Duodenal mucosa (tissue), 2 donors: ENCODE measurements at regions not wholly inside any gene's neighbourhood (a gene's known extent, or its start where the extent isn't known, plus 50 kb on each side); places are given as distances from the start of the nearest gene placed in this dataset.

ENCODE experiments used
- H3K27ac ChIP-seq: one replicate; pipeline ENCODE4 v1.7.0; 2013; ENCODE audit warnings: low read depth, low read length
- H3K27me3 ChIP-seq, 2 donors: one replicate each; pipeline ENCODE4 v1.7.0; 2013; ENCODE audit warnings: low read length in 2 of 2, control low read depth in 1 of 2; ENCODE audit not compliant: insufficient read depth in 2 of 2, control insufficient read depth in 1 of 2
- H3K36me3 ChIP-seq, 2 donors: one replicate each; pipeline ENCODE4 v1.7.0; 2013; ENCODE audit warnings: low read length in 2 of 2, control low read depth in 1 of 2; ENCODE audit not compliant: insufficient read depth in 2 of 2, control insufficient read depth in 1 of 2
- H3K4me1 ChIP-seq, 2 donors: one replicate each; pipeline ENCODE4 v1.7.0; 2013; ENCODE audit warnings: low read length in 2 of 2, control low read depth in 1 of 2; ENCODE audit not compliant: insufficient read depth in 2 of 2, control insufficient read depth in 1 of 2
- H3K4me3 ChIP-seq, 2 donors: one replicate each; pipeline ENCODE4 v1.7.0; 2013; ENCODE audit warnings: low read length in 2 of 2, low read depth in 1 of 2
- H3K9ac ChIP-seq, 2 donors: one replicate each; pipeline ENCODE4 v1.7.0; 2013; ENCODE audit warnings: low read length in 2 of 2, low read depth in 1 of 2
- H3K9me3 ChIP-seq, 2 donors: one replicate each; pipeline ENCODE4 v1.7.0; 2013; ENCODE audit warnings: low read length in 2 of 2, control low read depth in 1 of 2; ENCODE audit not compliant: control insufficient read depth in 1 of 2

- Histone ChIP-seq H3K4me1 (no peaks in the 10 kb centered on the region), H3K36me3 (no peaks in the 10 kb centered on the region), H3K9ac (no peak overlapping the region), H3K4me3 (no peak overlapping the region), H3K27me3 (no peaks in the 10 kb centered on the region), H3K9me3 (peaks cover 2 to 5% of the 10 kb centered on the region in 2 donors), H3K27ac (no peak overlapping the region)
Measured at GRCh38 chr4:19399001-19399400, 852.7 kb upstream of the SLIT2 start.

GRCh38 chr4:19386786-19387185 is 864.9 kb upstream of the SLIT2 start:
- no peak overlapping the region for H3K4me3 ChIP-seq
- H3K9me3 ChIP-seq: peaks cover 6 to 8% of the 10 kb centered on the region in 2 donors
- H3K27ac ChIP-seq: no peak overlapping the region
- H3K36me3 ChIP-seq: no peaks in the 10 kb centered on the region
- H3K4me1 ChIP-seq: no peaks in the 10 kb centered on the region
- no peak overlapping the region for H3K9ac ChIP-seq
- no peaks in the 10 kb centered on the region for H3K27me3 ChIP-seq

DNA sequence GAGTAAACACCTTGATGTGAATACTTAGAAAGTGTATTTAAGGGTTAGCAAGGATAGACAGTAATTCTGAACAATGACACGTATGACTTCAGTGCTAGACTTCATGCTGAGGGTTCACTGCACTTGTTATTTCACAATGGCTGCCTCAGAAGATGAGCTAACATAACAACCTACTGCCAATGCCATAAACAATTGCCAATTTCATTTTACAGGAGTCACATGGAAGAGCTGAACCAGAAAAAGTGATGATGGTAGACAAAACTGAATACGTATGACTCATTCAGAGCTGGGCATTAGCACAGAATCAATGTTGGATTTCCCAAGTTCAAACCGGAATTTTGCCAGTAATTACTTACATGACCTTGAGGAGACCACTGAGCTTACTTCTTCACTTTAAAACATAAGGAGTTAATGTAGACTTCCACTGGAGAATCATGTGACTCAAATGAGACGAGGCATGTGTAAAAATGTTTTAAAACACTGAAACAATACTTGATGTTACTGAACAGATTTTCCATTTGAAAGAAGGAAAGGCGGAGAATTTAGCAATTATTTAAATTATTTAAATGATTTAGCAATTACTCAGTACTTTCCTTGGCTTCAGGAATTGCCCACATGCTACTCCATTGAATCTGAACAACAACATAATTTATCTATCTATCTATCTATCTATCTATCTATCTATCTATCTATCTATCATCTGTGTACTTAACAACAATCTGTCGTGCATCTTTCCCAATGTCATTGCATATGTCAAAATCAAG is 868.5 kb upstream of the SLIT2 start:
- Histone ChIP-seq H3K27ac (no peak overlapping the region), H3K27me3 (no peaks in the 10 kb centered on the region), H3K4me3 (no peak overlapping the region), H3K9ac (no peak overlapping the region), H3K36me3 (no peaks in the 10 kb centered on the region), H3K9me3 (peaks cover 7 to 8% of the 10 kb centered on the region in 2 donors), H3K4me1 (no peaks in the 10 kb centered on the region)

- Histone ChIP-seq H3K27me3 (no peaks in the 10 kb centered on the region), H3K9me3 (peaks cover 2 to 7% of the 10 kb centered on the region in 2 donors), H3K36me3 (no peaks in the 10 kb centered on the region), H3K4me3 (no peak overlapping the region), H3K27ac (no peak overlapping the region), H3K4me1 (no peaks in the 10 kb centered on the region), H3K9ac (no peak overlapping the region)
Measured at GRCh38 chr4:19381068-19381467, 870.6 kb upstream of the SLIT2 start.

DNA sequence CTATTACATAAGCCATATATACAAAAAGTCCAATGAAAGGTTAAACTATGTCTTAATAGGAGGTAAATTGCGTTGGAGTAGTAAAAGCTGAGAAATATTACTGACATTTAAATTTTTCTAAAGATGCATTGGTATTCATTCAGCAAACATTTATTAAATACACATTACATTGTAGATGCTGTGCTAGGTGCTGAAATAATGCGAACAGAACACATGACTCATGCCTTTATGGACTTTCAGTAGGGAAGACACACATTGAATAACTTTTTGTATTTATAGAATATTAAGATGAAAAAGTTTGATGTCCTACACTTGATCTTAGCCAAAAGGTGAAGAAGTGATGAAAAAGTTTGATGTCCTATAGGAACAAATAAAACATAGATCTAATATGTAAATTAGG is 871.1 kb upstream of the SLIT2 start:
- Histone ChIP-seq H3K27me3 (no peaks in the 10 kb centered on the region), H3K4me3 (no peak overlapping the region), H3K36me3 (no peaks in the 10 kb centered on the region), H3K9ac (no peak overlapping the region), H3K27ac (no peak overlapping the region), H3K9me3 (peaks cover 2 to 7% of the 10 kb centered on the region in 2 donors), H3K4me1 (no peaks in the 10 kb centered on the region)

GRCh38 chr4:19379191-19379708 is 872.5 kb upstream of the SLIT2 start:
- Histone ChIP-seq H3K27ac (no peak overlapping the region), H3K4me3 (no peak overlapping the region), H3K4me1 (no peaks in the 10 kb centered on the region), H3K36me3 (no peaks in the 10 kb centered on the region), H3K9me3 (peaks cover 2 to 7% of the 10 kb centered on the region in 2 donors), H3K27me3 (no peaks in the 10 kb centered on the region), H3K9ac (no peak overlapping the region)

- H3K9ac ChIP-seq: no peak overlapping the region
- H3K4me1 ChIP-seq: no peaks in the 10 kb centered on the region
- no peak overlapping the region for H3K4me3 ChIP-seq
- no peaks in the 10 kb centered on the region for H3K27me3 ChIP-seq
- H3K36me3 ChIP-seq: no peaks in the 10 kb centered on the region
- H3K9me3 ChIP-seq: peaks cover 2 to 4% of the 10 kb centered on the region in 2 donors
- H3K27ac ChIP-seq: no peak overlapping the region
Measured at GRCh38 chr4:19375931-19376330, 875.8 kb upstream of the SLIT2 start.

DNA sequence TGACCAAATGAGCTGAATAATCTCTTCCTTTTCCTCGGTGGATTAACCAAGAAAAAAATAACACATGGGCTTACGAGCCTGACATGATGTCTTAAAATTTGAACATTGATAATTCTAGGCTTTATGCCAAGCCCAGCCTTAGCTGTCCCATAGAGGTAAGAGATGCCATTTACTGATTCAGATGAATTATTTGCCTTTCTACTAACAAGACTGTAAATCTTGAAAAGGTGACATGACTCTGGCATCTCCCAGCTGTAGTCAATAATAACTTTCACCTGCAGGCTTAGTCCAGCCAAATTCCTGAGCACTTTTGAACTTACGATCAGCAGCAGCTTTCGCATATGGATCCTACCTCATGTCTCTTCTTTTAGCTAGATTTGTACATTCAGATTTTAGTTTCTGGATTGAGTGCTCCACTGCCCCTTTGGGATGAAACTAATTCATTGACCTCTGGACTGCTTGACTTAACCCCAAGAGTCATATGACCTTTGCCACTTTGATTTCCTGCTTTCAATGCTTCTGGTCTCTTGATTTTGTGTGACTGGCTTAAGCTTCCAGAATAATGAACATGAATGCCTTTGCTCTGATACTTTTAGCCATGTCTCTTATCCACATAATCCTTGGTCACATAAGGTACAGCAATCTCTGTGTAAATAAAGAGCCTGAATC is 876.4 kb upstream of the SLIT2 start:
- Histone ChIP-seq H3K4me3 (no peak overlapping the region), H3K9ac (no peak overlapping the region), H3K9me3 (peaks cover 2 to 4% of the 10 kb centered on the region in 2 donors), H3K36me3 (no peaks in the 10 kb centered on the region), H3K27me3 (no peaks in the 10 kb centered on the region), H3K4me1 (no peaks in the 10 kb centered on the region), H3K27ac (no peak overlapping the region)

DNA sequence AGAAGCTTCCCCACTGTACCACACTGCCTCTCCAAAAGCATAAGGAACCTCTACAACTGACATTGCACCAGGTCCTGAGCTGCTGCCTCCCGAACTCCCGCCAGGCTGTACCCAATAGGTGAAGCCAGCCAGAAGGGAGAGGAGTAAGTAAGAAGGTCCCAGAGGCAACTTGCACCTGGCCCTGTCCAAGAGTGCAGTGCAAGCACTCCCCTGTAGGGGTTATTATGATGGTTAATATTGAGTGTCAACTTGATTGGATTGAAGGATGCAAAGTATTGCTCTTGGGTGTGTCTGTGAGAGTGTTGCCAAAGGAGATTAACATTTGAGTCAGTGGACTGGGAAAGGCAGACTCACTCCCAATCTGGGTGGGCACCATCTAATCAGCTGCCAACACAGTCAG is 879.3 kb upstream of the SLIT2 start:
- Histone ChIP-seq H3K27ac (no peak overlapping the region), H3K27me3 (no peaks in the 10 kb centered on the region), H3K36me3 (no peaks in the 10 kb centered on the region), H3K4me1 (no peaks in the 10 kb centered on the region), H3K9me3 (peaks cover 2 to 11% of the 10 kb centered on the region in 2 donors), H3K9ac (no peak overlapping the region), H3K4me3 (no peak overlapping the region)

DNA sequence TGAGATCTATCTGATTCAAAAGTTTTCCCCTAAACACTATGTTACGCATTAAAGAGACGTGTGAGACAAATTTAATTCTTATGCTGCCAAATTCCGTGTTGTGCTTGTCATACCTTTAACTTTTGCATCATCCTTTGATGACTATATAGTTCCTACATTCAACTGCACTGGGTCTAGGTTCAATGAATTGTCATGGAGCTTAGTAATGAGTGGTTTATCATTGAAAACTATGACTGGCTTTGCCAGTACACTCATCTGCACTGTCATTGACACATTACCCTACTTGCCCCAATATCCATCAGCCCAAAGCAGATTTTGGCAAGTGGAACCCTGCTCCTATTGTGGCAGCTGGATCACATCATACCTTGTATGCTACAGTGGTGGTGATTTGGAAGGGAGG is 882.9 kb upstream of the SLIT2 start:
- Histone ChIP-seq H3K4me1 (no peaks in the 10 kb centered on the region), H3K27me3 (no peaks in the 10 kb centered on the region), H3K27ac (no peak overlapping the region), H3K9ac (no peak overlapping the region), H3K36me3 (no peaks in the 10 kb centered on the region), H3K9me3 (peaks cover 2 to 11% of the 10 kb centered on the region in 2 donors), H3K4me3 (no peak overlapping the region)
